HTR-8/SVneo (cell line): ENCODE measurements at regions not wholly inside any gene's neighbourhood (a gene's known extent, or its start where the extent isn't known, plus 50 kb on each side); places are given as distances from the start of the nearest gene placed in this dataset.
"Not testable (repeated sequence)": the region's sequence is repeated elsewhere in the genome, so short reads cannot be mapped to it uniquely, and the experiment has no call there.

Experiments
- DNase-seq: peaks from one replicate; pipeline ENCODE4 v3.0.0; 2011; ENCODE audit warnings: low spot score, mixed read lengths; ENCODE audit not compliant: insufficient read length
- FAIRE-seq: peaks from 2 replicates; lab custom pipeline; 2011; peaks lifted over from hg19 to GRCh38; lab: Jason Lieb, UNC

- DNase-seq (no peak), FAIRE-seq (no peak)
Measured at GRCh38 chr9:90459321-90459720, 183.3 kb downstream of the DIRAS2 start.

GRCh38 chr9:90460220-90460619 is 182.4 kb downstream of the DIRAS2 start:
- no peak for DNase-seq
- FAIRE-seq = no peak

- FAIRE-seq (no peak), DNase-seq (no peak)
Measured at GRCh38 chr9:90464978-90465377, 177.6 kb downstream of the DIRAS2 start.

GRCh38 chr9:90466441-90466840 is 176.2 kb downstream of the DIRAS2 start:
- FAIRE-seq (no peak), DNase-seq (no peak)

GRCh38 chr9:90469435-90469834 is 173.2 kb downstream of the DIRAS2 start:
- DNase-seq = no peak
- FAIRE-seq = no peak

- DNase-seq = no peak
- no peak for FAIRE-seq
Measured at GRCh38 chr9:90469865-90470387, 172.7 kb downstream of the DIRAS2 start.

GRCh38 chr9:90476058-90476457 is 166.6 kb downstream of the DIRAS2 start:
- DNase-seq = no peak
- FAIRE-seq = no peak

- no peak for FAIRE-seq
- no peak for DNase-seq
Measured at GRCh38 chr9:90477535-90477934, 165.1 kb downstream of the DIRAS2 start.

GRCh38 chr9:90478821-90479220 is 163.8 kb downstream of the DIRAS2 start:
- no peak for FAIRE-seq

GRCh38 chr9:90485028-90485427 is 157.6 kb downstream of the DIRAS2 start:
- DNase-seq (no peak), FAIRE-seq (no peak)

More at GRCh38 chr9:90478821-90479220, 163.8 kb downstream of the DIRAS2 start:
- no peak for DNase-seq

- FAIRE-seq (no peak), DNase-seq (no peak)
Measured at GRCh38 chr9:90489066-90489465, 153.6 kb downstream of the DIRAS2 start.

GRCh38 chr9:90499761-90500160 is 142.9 kb downstream of the DIRAS2 start:
- FAIRE-seq (no peak), DNase-seq (no peak)

- DNase-seq (no peak), FAIRE-seq (no peak)
Measured at GRCh38 chr9:90502134-90502533, 140.5 kb downstream of the DIRAS2 start.

GRCh38 chr9:90504486-90504885 is 138.1 kb downstream of the DIRAS2 start:
- DNase-seq (no peak), FAIRE-seq (no peak)

- FAIRE-seq (no peak), DNase-seq (no peak)
Measured at GRCh38 chr9:90505695-90506094, 136.9 kb downstream of the DIRAS2 start.

- DNase-seq, FAIRE-seq: not testable (repeated sequence)
Measured at GRCh38 chr9:90506402-90506801, 136.2 kb downstream of the DIRAS2 start.

GRCh38 chr9:90507621-90508020 is 135.0 kb downstream of the DIRAS2 start:
- no peak for FAIRE-seq
- DNase-seq = no peak

- no peak for FAIRE-seq
- no peak for DNase-seq
Measured at GRCh38 chr9:90508940-90509339, 133.7 kb downstream of the DIRAS2 start.

- FAIRE-seq = no peak
- no peak for DNase-seq
Measured at GRCh38 chr9:90511711-90512110, 130.9 kb downstream of the DIRAS2 start.

- DNase-seq = no peak
- no peak for FAIRE-seq
Measured at GRCh38 chr9:90514877-90515276, 127.7 kb downstream of the DIRAS2 start.

- FAIRE-seq = no peak
- no peak for DNase-seq
Measured at GRCh38 chr9:90515510-90515909, 127.1 kb downstream of the DIRAS2 start.

- no peak for FAIRE-seq
- DNase-seq = no peak
Measured at GRCh38 chr9:90517103-90517502, 125.5 kb downstream of the DIRAS2 start.
